ENCODE measurements at regions not wholly inside any gene's neighbourhood (a gene's known extent, or its start where the extent isn't known, plus 50 kb on each side); places are given as distances from the start of the nearest gene placed in this dataset.
A peak's percentile ranks its signal among the peaks of the same experiment; 100 is the strongest.

DNA sequence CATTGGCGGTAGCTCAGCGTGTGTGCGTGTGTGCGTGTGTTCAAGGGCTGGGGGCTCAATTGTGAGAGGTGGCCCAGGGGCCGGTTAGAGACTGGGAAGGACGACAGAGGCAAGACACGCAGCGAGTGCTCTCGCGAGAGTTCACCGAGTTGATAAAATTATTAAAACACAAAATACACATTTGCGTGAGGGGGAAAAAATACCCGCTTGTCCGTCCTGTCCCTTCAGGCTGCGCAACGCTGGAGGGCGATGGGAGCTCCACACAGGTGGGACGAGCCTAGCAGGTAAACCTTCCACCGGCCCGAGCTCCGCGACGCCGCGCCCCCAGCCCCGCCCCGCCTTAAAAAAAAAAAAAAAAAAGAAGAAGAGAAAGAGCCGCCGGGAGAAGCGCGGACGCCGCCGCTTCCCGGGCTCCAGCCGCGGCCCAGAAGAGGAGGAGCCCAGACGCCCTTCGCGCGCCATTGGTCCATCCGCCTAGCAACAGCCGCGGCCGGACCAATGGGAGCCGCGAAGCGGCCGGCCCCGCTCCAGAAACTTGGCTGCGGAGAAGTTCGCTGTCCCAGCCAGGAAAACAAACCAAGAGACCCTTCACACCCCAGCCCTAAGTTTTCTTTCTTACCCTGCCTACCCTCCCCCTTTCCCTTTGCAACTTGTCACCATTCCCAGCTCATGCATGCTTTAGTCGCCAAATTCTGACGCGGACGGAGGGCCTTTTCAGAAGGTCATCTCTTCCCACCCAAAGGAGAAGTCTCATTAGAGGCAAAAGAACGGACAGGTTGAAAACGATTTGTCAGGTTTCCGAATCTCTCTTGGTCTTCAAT lies 169.9 kb upstream of the MAF start:
- no peaks in the 10 kb centered on the region for H3K79me2 ChIP-seq (ENCODE audit: low read depth)
- peaks cover 44% of the 10 kb centered on the region for H3K27me3 ChIP-seq (ENCODE audit: insufficient read depth, low read depth)
- no peaks in the 10 kb centered on the region for H4K20me1 ChIP-seq (ENCODE audit: insufficient read depth)
- intact Hi-C loops (cut with micrococcal nuclease; ENCODE audit: unreplicated experiment): no loop called here
- H3K27ac ChIP-seq: no peak overlapping the region
- ChIA-PET POLR2A (ENCODE audit: unreplicated experiment) (no interaction called here), CTCF (no interaction called here)
- no peaks in the 10 kb centered on the region for H3K4me1 ChIP-seq (replicated peaks; ENCODE audit: insufficient read depth)
- H3K4me3 ChIP-seq: no peak overlapping the region
- no peak overlapping the region for H3K4me2 ChIP-seq
- H3F3A ChIP-seq (ENCODE audit: insufficient read depth, low read depth): no peaks in the 10 kb centered on the region
- no peaks in the 10 kb centered on the region for H3K9me3 ChIP-seq (ENCODE audit: insufficient read depth, low read depth)
- no peaks in the 10 kb centered on the region for H3K36me3 ChIP-seq (ENCODE audit: low read depth)
- no peak for TF ChIP-seq EZH2 (IDR thresholded peaks at IDR 0.05; ENCODE audit: low read depth)
- TF ChIP-seq, protein P1, sequence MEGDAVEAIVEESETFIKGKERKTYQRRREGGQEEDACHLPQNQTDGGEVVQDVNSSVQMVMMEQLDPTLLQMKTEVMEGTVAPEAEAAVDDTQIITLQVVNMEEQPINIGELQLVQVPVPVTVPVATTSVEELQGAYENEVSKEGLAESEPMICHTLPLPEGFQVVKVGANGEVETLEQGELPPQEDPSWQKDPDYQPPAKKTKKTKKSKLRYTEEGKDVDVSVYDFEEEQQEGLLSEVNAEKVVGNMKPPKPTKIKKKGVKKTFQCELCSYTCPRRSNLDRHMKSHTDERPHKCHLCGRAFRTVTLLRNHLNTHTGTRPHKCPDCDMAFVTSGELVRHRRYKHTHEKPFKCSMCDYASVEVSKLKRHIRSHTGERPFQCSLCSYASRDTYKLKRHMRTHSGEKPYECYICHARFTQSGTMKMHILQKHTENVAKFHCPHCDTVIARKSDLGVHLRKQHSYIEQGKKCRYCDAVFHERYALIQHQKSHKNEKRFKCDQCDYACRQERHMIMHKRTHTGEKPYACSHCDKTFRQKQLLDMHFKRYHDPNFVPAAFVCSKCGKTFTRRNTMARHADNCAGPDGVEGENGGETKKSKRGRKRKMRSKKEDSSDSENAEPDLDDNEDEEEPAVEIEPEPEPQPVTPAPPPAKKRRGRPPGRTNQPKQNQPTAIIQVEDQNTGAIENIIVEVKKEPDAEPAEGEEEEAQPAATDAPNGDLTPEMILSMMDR (conservative IDR thresholded peaks at IDR 0.05): no peak
- peak in 1 of 2 experiments; percentile 37 for DNase-seq
- H3K9me2 ChIP-seq (ENCODE audit: insufficient read depth): no peaks in the 10 kb centered on the region
- BruUV-seq (replicated peaks): no TSS peak
- no peak overlapping the region for H2AFZ ChIP-seq

- no peaks in the 10 kb centered on the region for H3K79me2 ChIP-seq (ENCODE audit: low read depth)
- intact Hi-C loops (cut with micrococcal nuclease; ENCODE audit: unreplicated experiment): no loop called here
- H4K20me1 ChIP-seq (ENCODE audit: insufficient read depth): no peaks in the 10 kb centered on the region
- ChIA-PET POLR2A (ENCODE audit: unreplicated experiment) (no interaction called here), CTCF (no interaction called here)
- no peaks in the 10 kb centered on the region for H3F3A ChIP-seq (ENCODE audit: insufficient read depth, low read depth)
- no TSS peak for BruUV-seq (replicated peaks)
- H3K4me2 ChIP-seq: no peak overlapping the region
- H3K4me1 ChIP-seq (replicated peaks; ENCODE audit: insufficient read depth): no peaks in the 10 kb centered on the region
- H3K27ac ChIP-seq: no peak overlapping the region
- H2AFZ ChIP-seq: no peak overlapping the region
- peaks cover 39% of the 10 kb centered on the region for H3K27me3 ChIP-seq (ENCODE audit: insufficient read depth, low read depth)
- no peaks in the 10 kb centered on the region for H3K36me3 ChIP-seq (ENCODE audit: low read depth)
- no peak overlapping the region for H3K4me3 ChIP-seq
- no peak for DNase-seq
- H3K9me3 ChIP-seq (ENCODE audit: insufficient read depth, low read depth): no peaks in the 10 kb centered on the region
- TF ChIP-seq, protein P1 (conservative IDR thresholded peaks at IDR 0.05): no peak
- no peak for TF ChIP-seq EZH2 (IDR thresholded peaks at IDR 0.05; ENCODE audit: low read depth)
- H3K9me2 ChIP-seq (ENCODE audit: insufficient read depth): no peaks in the 10 kb centered on the region
Observed at GRCh38 chr16:79769928-79770243, 169.3 kb upstream of the MAF start.

GRCh38 chr16:79769270-79769927 lies 168.9 kb upstream of the MAF start:
- H3K9me2 ChIP-seq (ENCODE audit: insufficient read depth): no peaks in the 10 kb centered on the region
- H3K36me3 ChIP-seq (ENCODE audit: low read depth): no peaks in the 10 kb centered on the region
- H3K27me3 ChIP-seq (ENCODE audit: insufficient read depth, low read depth): peaks cover 37% of the 10 kb centered on the region
- no peaks in the 10 kb centered on the region for H3K79me2 ChIP-seq (ENCODE audit: low read depth)
- H3K4me3 ChIP-seq: no peak overlapping the region
- no TSS peak for BruUV-seq (replicated peaks)
- no peaks in the 10 kb centered on the region for H3K9me3 ChIP-seq (ENCODE audit: insufficient read depth, low read depth)
- H3K27ac ChIP-seq: no peak overlapping the region
- no peak overlapping the region for H3K4me2 ChIP-seq
- no peaks in the 10 kb centered on the region for H3K4me1 ChIP-seq (replicated peaks; ENCODE audit: insufficient read depth)
- H3F3A ChIP-seq (ENCODE audit: insufficient read depth, low read depth): no peaks in the 10 kb centered on the region
- ChIA-PET POLR2A (ENCODE audit: unreplicated experiment) (no interaction called here), CTCF (no interaction called here)
- intact Hi-C loops (cut with micrococcal nuclease; ENCODE audit: unreplicated experiment): no loop called here
- TF ChIP-seq, protein P1 (conservative IDR thresholded peaks at IDR 0.05): no peak
- TF ChIP-seq EZH2 (IDR thresholded peaks at IDR 0.05; ENCODE audit: low read depth): no peak
- no peaks in the 10 kb centered on the region for H4K20me1 ChIP-seq (ENCODE audit: insufficient read depth)
- no peak for DNase-seq
- no peak overlapping the region for H2AFZ ChIP-seq

Data from PC-9 (cell line).